Glutamatergic neuron (in vitro differentiated cells): ENCODE measurements at regions not wholly inside any gene's neighbourhood (a gene's known extent, or its start where the extent isn't known, plus 50 kb on each side); places are given as distances from the start of the nearest gene placed in this dataset.
"Not testable (repeated sequence)": the region's sequence is repeated elsewhere in the genome, so short reads cannot be mapped to it uniquely, and the experiment has no call there.

Experiments used
- DNase-seq: peaks from one replicate; pipeline ENCODE4 v3.0.0; 2022
- H3K27ac Mint-ChIP-seq: one replicate; pipeline ENCODE4 v1.8.0; 2020; ENCODE audit warnings: mild to moderate bottlenecking, mixed read lengths, inconsistent platforms; ENCODE audit not compliant: unreplicated experiment
- H3K27me3 Mint-ChIP-seq: one replicate; pipeline ENCODE4 v1.8.0; 2020; ENCODE audit warnings: mild to moderate bottlenecking, moderate library complexity, mixed read lengths, inconsistent platforms; ENCODE audit not compliant: unreplicated experiment
- H3K36me3 Mint-ChIP-seq: one replicate; pipeline ENCODE4 v1.8.0; 2020; ENCODE audit warnings: mild to moderate bottlenecking, mixed read lengths, inconsistent platforms; ENCODE audit not compliant: unreplicated experiment
- H3K4me1 Mint-ChIP-seq: one replicate; pipeline ENCODE4 v1.8.0; 2020; ENCODE audit warnings: mild to moderate bottlenecking, low read depth, mixed read lengths, inconsistent platforms; ENCODE audit not compliant: unreplicated experiment
- H3K4me3 Mint-ChIP-seq: one replicate; pipeline ENCODE4 v1.8.0; 2020; ENCODE audit warnings: mild to moderate bottlenecking, mixed read lengths, inconsistent platforms; ENCODE audit not compliant: unreplicated experiment
- H3K9me3 Mint-ChIP-seq: one replicate; pipeline ENCODE4 v1.8.0; 2020; ENCODE audit warnings: mild to moderate bottlenecking, moderate library complexity, mixed read lengths, inconsistent platforms; ENCODE audit not compliant: unreplicated experiment
- TF ChIP-seq, protein P1 (sequence below): fragments of 200-600 bp; sonication (generic); IDR thresholded peaks from one replicate; pipeline ENCODE4 v1.5.0; 2021; ENCODE audit not compliant: partially characterized antibody, unreplicated experiment

DNA sequence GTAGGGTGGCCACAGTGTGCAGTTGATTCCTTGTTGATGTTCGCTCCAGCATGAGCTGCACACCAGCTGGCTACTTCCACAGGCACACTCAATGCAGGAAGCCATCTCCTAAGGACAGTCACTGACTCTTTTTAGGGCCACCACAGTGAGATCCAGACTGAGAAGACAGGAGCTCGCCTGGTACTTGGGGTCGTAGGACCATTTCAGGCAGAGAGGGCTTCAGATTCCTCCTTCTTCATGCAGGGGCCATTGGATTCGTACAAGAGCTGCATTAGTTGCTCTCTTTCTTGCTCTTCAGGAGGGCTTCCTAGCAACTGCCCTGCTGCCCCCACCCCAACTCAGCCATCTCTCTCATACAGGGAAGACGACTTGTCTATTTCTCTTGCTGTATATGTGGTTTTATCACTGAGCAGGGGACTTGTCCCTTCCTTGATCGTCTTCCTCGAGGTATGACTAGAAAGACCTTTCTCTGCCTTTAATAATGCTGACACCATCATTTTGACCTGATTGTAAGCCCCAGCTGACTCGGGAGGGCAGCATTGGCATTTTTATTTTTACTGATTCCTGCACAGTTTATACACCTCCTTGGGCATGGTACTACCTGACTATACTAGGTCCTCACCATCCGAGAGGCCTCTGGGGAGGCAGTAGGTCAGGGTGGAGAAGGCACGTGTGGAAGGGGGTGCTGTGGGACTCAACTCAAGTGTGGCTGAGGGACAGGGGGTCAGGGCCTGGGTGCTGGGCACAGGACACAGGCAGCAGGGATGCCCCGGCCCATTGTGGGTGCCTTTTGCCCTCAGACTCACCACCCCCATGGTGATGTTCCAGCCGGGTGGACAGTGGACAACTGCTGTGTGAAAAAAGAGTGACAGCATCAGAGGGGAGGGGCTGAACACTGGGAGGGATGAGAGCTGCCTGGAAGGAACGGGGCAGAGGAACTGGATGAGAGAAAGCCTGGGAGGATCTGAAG lies 136.7 kb upstream of the ZNF746 start:
- DNase-seq = no peak
- no peak overlapping the region for H3K4me3 Mint-ChIP-seq
- no peaks in the 10 kb centered on the region for H3K4me1 Mint-ChIP-seq
- H3K27ac Mint-ChIP-seq = no peak overlapping the region
- TF ChIP-seq, protein P1, sequence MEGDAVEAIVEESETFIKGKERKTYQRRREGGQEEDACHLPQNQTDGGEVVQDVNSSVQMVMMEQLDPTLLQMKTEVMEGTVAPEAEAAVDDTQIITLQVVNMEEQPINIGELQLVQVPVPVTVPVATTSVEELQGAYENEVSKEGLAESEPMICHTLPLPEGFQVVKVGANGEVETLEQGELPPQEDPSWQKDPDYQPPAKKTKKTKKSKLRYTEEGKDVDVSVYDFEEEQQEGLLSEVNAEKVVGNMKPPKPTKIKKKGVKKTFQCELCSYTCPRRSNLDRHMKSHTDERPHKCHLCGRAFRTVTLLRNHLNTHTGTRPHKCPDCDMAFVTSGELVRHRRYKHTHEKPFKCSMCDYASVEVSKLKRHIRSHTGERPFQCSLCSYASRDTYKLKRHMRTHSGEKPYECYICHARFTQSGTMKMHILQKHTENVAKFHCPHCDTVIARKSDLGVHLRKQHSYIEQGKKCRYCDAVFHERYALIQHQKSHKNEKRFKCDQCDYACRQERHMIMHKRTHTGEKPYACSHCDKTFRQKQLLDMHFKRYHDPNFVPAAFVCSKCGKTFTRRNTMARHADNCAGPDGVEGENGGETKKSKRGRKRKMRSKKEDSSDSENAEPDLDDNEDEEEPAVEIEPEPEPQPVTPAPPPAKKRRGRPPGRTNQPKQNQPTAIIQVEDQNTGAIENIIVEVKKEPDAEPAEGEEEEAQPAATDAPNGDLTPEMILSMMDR = no peak
- H3K9me3 Mint-ChIP-seq = no peaks in the 10 kb centered on the region
- H3K36me3 Mint-ChIP-seq = no peaks in the 10 kb centered on the region
- H3K27me3 Mint-ChIP-seq = peaks cover 6% of the 10 kb centered on the region

DNA sequence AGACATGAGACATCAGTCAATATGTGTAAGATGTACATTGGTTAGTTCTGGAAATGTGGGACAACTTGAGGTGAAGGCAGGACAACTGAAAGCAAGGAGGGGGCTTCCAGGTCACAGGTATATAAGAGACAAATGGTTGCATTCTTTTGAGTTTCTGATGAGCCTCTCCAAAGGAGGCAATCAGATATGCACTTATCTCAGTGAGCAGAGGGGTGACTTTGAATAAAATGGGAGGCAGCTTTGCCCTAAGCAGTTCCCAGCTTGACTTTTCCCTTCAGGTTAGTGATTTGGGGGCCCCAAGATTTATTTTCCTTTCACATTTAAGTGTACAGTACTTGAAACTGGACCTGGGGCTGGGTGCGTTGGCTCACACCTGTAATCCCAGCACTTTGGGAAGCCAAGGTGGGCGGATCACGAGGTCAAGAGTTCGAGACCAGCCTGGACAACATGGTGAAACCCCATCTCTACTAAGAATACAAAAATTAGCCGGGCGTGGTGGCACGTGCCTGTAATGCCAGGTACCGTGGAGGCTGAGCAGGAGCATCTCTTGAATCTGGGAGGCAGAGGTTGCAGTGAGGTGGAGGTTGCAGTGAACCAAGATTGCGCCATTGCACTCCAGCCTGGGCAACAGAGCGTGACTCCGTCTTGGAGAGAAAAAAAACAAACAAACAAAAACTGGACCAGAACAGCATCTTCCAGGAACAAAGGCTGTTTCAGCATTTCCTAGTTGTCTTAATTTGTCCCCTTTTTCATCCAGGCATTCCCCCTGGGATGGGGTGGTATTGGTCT lies 130.9 kb upstream of the ZNF746 start:
- H3K4me1 Mint-ChIP-seq, H3K27me3 Mint-ChIP-seq, H3K4me3 Mint-ChIP-seq, DNase-seq, H3K36me3 Mint-ChIP-seq, H3K27ac Mint-ChIP-seq, H3K9me3 Mint-ChIP-seq: not testable (repeated sequence)

DNA sequence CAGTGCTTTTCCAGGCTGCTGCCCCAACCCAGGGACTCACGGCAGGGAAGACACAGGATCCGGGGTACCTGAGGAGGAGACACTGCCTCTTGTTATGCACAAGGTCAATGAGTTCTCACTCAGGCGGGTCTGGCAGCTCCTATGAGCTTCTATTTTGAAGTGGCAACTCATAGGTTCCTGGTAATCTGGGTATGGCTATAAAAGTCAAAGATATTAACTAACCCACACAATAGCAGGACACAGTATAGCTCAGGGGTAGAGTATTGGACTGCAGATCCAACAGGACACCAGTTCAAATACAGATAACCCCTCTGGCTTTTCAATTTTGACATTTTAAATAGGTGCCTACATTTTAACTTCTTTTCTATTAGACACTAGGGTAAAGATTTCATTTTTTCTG lies 130.3 kb upstream of the ZNF746 start:
- Mint-ChIP-seq H3K9me3 (peaks cover 1% of the 10 kb centered on the region), H3K4me1 (peaks cover 3% of the 10 kb centered on the region), H3K36me3 (no peaks in the 10 kb centered on the region), H3K27me3 (peaks cover 6% of the 10 kb centered on the region), H3K4me3 (no peak overlapping the region), H3K27ac (no peak overlapping the region)
- DNase-seq = no peak
- TF ChIP-seq, protein P1 = no peak

DNA sequence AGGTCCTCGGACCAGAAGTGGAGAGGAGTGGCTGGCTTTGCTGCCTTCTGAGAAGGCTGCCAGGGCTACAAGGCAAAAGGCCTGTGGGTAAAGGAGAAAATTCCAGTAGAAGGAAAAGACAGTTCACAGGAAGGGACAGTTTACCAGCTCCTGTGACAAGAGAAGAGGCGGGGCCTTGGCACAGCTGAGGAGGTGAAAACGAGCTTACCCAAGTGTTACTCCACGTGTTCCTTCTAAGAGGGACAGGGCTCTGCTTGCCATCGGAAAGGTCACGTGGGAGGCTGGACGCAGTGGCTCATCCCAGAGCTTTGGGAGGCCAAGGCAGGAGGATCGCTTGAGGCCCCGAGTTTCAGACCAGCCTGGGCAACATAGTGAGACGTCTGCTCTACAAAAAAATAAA lies 129.4 kb upstream of the ZNF746 start:
- peaks cover 5% of the 10 kb centered on the region for H3K4me1 Mint-ChIP-seq
- peaks cover 6% of the 10 kb centered on the region for H3K27me3 Mint-ChIP-seq
- DNase-seq = no peak
- peaks cover 1% of the 10 kb centered on the region for H3K9me3 Mint-ChIP-seq
- H3K36me3 Mint-ChIP-seq = no peaks in the 10 kb centered on the region
- no peak overlapping the region for H3K4me3 Mint-ChIP-seq
- no peak overlapping the region for H3K27ac Mint-ChIP-seq
- TF ChIP-seq, protein P1 = no peak

DNA sequence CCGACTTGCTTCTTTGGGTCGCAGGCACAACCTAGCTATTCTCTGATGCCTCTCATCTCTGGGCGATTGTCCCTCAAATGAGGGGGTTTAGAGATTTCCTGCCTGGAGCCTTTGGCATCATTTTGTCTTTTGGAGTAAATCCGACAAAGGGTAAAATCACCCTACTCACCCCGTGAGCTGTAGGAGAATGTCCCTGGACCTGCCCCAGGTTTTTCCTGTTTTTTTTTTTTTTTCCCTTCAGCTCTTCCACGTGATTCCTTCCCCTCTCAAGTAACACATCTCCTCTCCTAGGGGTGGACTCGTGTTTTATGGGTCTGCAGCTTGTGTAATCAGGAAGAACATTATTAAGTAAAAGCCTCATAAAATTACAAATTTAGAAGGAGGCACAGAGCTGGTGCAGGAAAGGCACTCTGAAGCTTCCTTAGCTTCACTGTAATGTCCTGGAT lies 128.4 kb upstream of the ZNF746 start:
- H3K9me3 Mint-ChIP-seq = peaks cover 1% of the 10 kb centered on the region
- H3K4me3 Mint-ChIP-seq = peak overlapping the region; percentile 46
- H3K36me3 Mint-ChIP-seq = no peaks in the 10 kb centered on the region
- H3K27ac Mint-ChIP-seq = no peak overlapping the region
- DNase-seq = no peak
- peaks cover 6% of the 10 kb centered on the region for H3K27me3 Mint-ChIP-seq
- TF ChIP-seq, protein P1 = no peak
- H3K4me1 Mint-ChIP-seq = peaks cover 7% of the 10 kb centered on the region
